Endodermal cell (in vitro differentiated cells): ENCODE measurements at regions not wholly inside any gene's neighbourhood (a gene's known extent, or its start where the extent isn't known, plus 50 kb on each side); places are given as distances from the start of the nearest gene placed in this dataset.
"Not testable (repeated sequence)": the region's sequence is repeated elsewhere in the genome, so short reads cannot be mapped to it uniquely, and the experiment has no call there.

ENCODE experiments used
- DNase-seq: peaks from one replicate; pipeline ENCODE4 v3.0.0-alpha.2; 2017
- H3K27ac ChIP-seq: 2 replicates; pipeline ENCODE4 v1.5.1; 2013; ENCODE audit warnings: mild to moderate bottlenecking, low read depth, low read length, moderate library complexity
- H3K27me3 ChIP-seq: 2 replicates; pipeline ENCODE4 v1.6.1; 2013; ENCODE audit warnings: mild to moderate bottlenecking, low read length, moderate library complexity; ENCODE audit not compliant: insufficient read depth, control insufficient read depth, poor library complexity, severe bottlenecking
- H3K36me3 ChIP-seq: 2 replicates; pipeline ENCODE4 v1.7.0; 2013; ENCODE audit warnings: mild to moderate bottlenecking, low read length, moderate library complexity; ENCODE audit not compliant: control insufficient read depth, insufficient read depth
- H3K4me1 ChIP-seq: one replicate; pipeline ENCODE4 v1.7.0; 2013; ENCODE audit warnings: low read length; ENCODE audit not compliant: control insufficient read depth, insufficient read depth
- H3K4me3 ChIP-seq: 2 replicates; pipeline ENCODE4 v1.5.1; 2013; ENCODE audit warnings: mild to moderate bottlenecking, low read length, moderate library complexity
- H3K9ac ChIP-seq: 2 replicates; pipeline ENCODE4 v1.6.1; 2013; ENCODE audit warnings: mild to moderate bottlenecking, low read length, moderate library complexity; ENCODE audit not compliant: poor library complexity, severe bottlenecking; ENCODE audit errors: extremely low read depth
- H3K9me3 ChIP-seq: 2 replicates; pipeline ENCODE4 v1.6.1; 2013; ENCODE audit warnings: mild to moderate bottlenecking, low read length, moderate library complexity; ENCODE audit not compliant: control insufficient read depth
- H3K27ac Mint-ChIP-seq: 2 replicates; pipeline ENCODE4 v1.8.0; 2020; ENCODE audit warnings: mixed read lengths
- H3K27me3 Mint-ChIP-seq: 2 replicates; pipeline ENCODE4 v1.8.0; 2021; ENCODE audit warnings: mild to moderate bottlenecking, mixed read lengths; ENCODE audit not compliant: insufficient read depth
- H3K36me3 Mint-ChIP-seq: 2 replicates; pipeline ENCODE4 v1.8.0; 2020; ENCODE audit warnings: low read depth, mixed read lengths
- H3K4me1 Mint-ChIP-seq: 2 replicates; pipeline ENCODE4 v1.8.0; 2020; ENCODE audit warnings: mixed read lengths
- H3K4me3 Mint-ChIP-seq: 2 replicates; pipeline ENCODE4 v1.8.0; 2020; ENCODE audit warnings: mild to moderate bottlenecking, moderate library complexity, mixed read lengths
- H3K9me3 Mint-ChIP-seq: 2 replicates; pipeline ENCODE4 v1.8.0; 2020; ENCODE audit warnings: mild to moderate bottlenecking, mixed read lengths
- WGBS, 2 experiments: methylation state at CpG; one replicate each; pipeline versions ENCODE4 v1.1.5 to v1.1.7; 2013; ENCODE audit warnings: missing lambda C conversion rate in 2 of 2, mixed read lengths in 1 of 2; ENCODE audit not compliant: insufficient coverage in 1 of 2, insufficient read length in 1 of 2; 5-methylcytosine and 5-hydroxymethylcytosine counted together
- TF ChIP-seq, protein P1 (sequence below): fragments of 200-600 bp; sonication (generic); conservative IDR thresholded peaks from 2 replicates; pipeline ENCODE4 v1.5.0; 2021; ENCODE audit warnings: antibody characterized with exemption, mild to moderate bottlenecking

DNA sequence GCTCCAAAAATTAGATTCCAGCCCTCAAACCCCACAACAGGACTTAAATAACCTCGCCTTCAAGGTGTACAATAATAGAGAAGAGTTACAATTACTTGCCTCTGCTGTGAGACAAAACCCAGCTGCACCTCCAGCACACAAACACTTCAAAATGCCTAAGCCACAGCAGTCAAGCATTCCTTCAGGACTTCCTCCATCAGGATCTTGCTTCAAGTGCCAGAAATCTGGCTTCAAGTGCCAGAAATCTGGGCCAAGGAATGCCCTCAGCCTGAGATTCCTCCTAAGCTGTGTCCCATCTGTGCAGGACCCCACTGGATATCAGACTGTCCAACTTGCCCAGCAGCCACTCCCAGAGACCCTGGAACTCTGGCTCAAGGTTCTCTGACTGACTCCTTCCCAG lies 1088.3 kb downstream of the SORCS3 start:
- H3K4me1 Mint-ChIP-seq: peaks cover 24% of the 10 kb centered on the region
- Histone ChIP-seq H3K27me3 (no peaks in the 10 kb centered on the region), H3K36me3 (no peaks in the 10 kb centered on the region), H3K4me1 (peaks cover 8% of the 10 kb centered on the region), H3K9me3 (peaks cover 11% of the 10 kb centered on the region), H3K9ac (no peak overlapping the region), H3K4me3 (no peak overlapping the region), H3K27ac (no peak overlapping the region)
- no peak overlapping the region for H3K27ac Mint-ChIP-seq
- H3K36me3 Mint-ChIP-seq: peaks cover 4% of the 10 kb centered on the region
- no peak overlapping the region for H3K4me3 Mint-ChIP-seq
- H3K27me3 Mint-ChIP-seq: no peaks in the 10 kb centered on the region
- TF ChIP-seq, protein P1, sequence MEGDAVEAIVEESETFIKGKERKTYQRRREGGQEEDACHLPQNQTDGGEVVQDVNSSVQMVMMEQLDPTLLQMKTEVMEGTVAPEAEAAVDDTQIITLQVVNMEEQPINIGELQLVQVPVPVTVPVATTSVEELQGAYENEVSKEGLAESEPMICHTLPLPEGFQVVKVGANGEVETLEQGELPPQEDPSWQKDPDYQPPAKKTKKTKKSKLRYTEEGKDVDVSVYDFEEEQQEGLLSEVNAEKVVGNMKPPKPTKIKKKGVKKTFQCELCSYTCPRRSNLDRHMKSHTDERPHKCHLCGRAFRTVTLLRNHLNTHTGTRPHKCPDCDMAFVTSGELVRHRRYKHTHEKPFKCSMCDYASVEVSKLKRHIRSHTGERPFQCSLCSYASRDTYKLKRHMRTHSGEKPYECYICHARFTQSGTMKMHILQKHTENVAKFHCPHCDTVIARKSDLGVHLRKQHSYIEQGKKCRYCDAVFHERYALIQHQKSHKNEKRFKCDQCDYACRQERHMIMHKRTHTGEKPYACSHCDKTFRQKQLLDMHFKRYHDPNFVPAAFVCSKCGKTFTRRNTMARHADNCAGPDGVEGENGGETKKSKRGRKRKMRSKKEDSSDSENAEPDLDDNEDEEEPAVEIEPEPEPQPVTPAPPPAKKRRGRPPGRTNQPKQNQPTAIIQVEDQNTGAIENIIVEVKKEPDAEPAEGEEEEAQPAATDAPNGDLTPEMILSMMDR: no peak
- peaks cover 9% of the 10 kb centered on the region for H3K9me3 Mint-ChIP-seq
- DNase-seq: no peak
- 94 to 100% methylated on average over 1 of the region's 1 CpG for WGBS, 2 experiments

DNA sequence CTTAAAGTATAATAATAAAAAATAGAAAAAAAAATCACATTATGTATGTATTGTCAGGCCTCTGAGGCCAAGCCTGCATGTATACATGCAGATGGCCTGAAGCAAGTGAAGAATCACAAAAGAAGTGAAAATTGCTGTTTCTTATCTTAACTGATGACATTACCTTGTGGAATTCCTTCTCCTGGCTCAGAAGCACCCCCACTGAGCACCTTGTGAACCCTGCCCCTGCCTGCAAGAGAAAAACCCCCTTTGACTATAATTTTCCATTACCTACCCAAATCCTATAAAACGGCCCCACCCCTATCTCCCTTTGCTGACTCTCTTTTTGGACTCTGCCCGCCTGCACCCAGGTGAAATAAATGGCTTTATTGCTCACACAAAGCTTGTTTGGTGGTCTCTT lies 1086.5 kb downstream of the SORCS3 start:
- peaks cover 24% of the 10 kb centered on the region for H3K4me1 Mint-ChIP-seq
- not testable (repeated sequence) for H3K4me1 ChIP-seq, H3K27me3 Mint-ChIP-seq, H3K9ac ChIP-seq, H3K4me3 Mint-ChIP-seq, H3K9me3 Mint-ChIP-seq, H3K27me3 ChIP-seq, H3K27ac ChIP-seq, H3K4me3 ChIP-seq, H3K36me3 Mint-ChIP-seq, H3K36me3 ChIP-seq
- peaks cover 11% of the 10 kb centered on the region for H3K9me3 ChIP-seq
- 67 to 72% methylated on average over 2 of the region's 2 CpGs for WGBS, 2 experiments
- peak; percentile 76 for DNase-seq
- peak overlapping the region; percentile 6 for H3K27ac Mint-ChIP-seq

DNA sequence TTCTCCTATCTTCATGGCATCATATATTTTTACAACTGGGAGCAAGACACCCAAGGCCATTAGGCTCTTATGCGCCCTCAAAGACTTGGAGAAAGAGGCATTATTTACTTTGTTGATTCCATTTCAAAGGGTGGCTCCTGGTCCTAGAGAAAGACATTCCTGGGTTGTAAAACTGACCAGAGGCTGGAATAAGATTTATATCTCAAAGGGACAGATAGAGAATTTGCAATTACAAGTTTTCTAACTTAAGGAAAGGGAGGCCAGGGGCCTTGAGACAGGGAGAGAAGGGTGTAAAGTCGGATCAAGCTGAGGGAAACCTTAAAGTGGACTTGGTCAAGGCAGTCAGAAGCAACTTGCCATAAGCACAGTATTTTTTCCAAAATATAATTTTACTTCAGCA lies 1086.0 kb downstream of the SORCS3 start:
- Mint-ChIP-seq H3K27me3 (no peaks in the 10 kb centered on the region), H3K4me3 (no peak overlapping the region)
- H3K4me1 ChIP-seq: peaks cover 8% of the 10 kb centered on the region

More for the DNA sequence above, 1086.0 kb downstream of the SORCS3 start:
- H3K36me3 ChIP-seq: no peaks in the 10 kb centered on the region
- Mint-ChIP-seq H3K36me3 (peaks cover 4% of the 10 kb centered on the region), H3K9me3 (no peaks in the 10 kb centered on the region), H3K4me1 (peaks cover 24% of the 10 kb centered on the region), H3K27ac (peak overlapping the region; percentile 41)
- TF ChIP-seq, protein P1: no peak
- no peak overlapping the region for H3K9ac ChIP-seq
- peak; percentile 44 for DNase-seq
- peak overlapping the region; percentile 18 for H3K4me3 ChIP-seq
- 60 to 69% methylated on average over 1 to 2 of the region's 2 CpGs for WGBS, 2 experiments
- H3K9me3 ChIP-seq: peaks cover 11% of the 10 kb centered on the region
- H3K27me3 ChIP-seq: no peaks in the 10 kb centered on the region
- peak overlapping the region; percentile 2 for H3K27ac ChIP-seq
